Smooth muscle cell (in vitro differentiated cells): ENCODE measurements at regions not wholly inside any gene's neighbourhood (a gene's known extent, or its start where the extent isn't known, plus 50 kb on each side); places are given as distances from the start of the nearest gene placed in this dataset.

Experiments
- DNase-seq: peaks from one replicate; lab custom pipeline; 2025; ENCODE audit not compliant: unreplicated experiment; lab: John Stamatoyannopoulos, UW
- H2AFZ ChIP-seq: fragments of 200-600 bp; sonication (generic); 2 replicates; pipeline ENCODE4 v1.6.0; 2016; ENCODE audit warnings: antibody characterized with exemption, low read depth, mild to moderate bottlenecking
- H3F3A ChIP-seq: fragments of 200-600 bp; sonication (generic); 2 replicates; pipeline ENCODE4 v1.6.0; 2017; ENCODE audit warnings: antibody characterized with exemption, low read depth
- H3K27ac ChIP-seq: fragments of 200-600 bp; sonication (generic); 2 replicates; pipeline ENCODE4 v1.5.1; 2016; ENCODE audit warnings: low read depth, mild to moderate bottlenecking
- H3K27me3 ChIP-seq: fragments of 200-600 bp; sonication (generic); 2 replicates; pipeline ENCODE4 v1.6.1; 2016; ENCODE audit warnings: low read depth, mild to moderate bottlenecking
- H3K36me3 ChIP-seq: fragments of 200-600 bp; sonication (generic); 2 replicates; pipeline ENCODE4 v1.5.1; 2016; ENCODE audit warnings: low read depth
- H3K4me1 ChIP-seq: fragments of 200-600 bp; sonication (generic); 2 replicates; pipeline ENCODE4 v1.5.1; 2016; ENCODE audit warnings: low read depth
- H3K4me2 ChIP-seq: fragments of 200-600 bp; sonication (generic); 2 replicates; pipeline ENCODE4 v1.6.0; 2016; ENCODE audit warnings: mild to moderate bottlenecking
- H3K4me3 ChIP-seq: fragments of 200-600 bp; sonication (generic); 2 replicates; pipeline ENCODE4 v1.5.1; 2016; ENCODE audit warnings: mild to moderate bottlenecking
- H3K79me2 ChIP-seq: fragments of 200-600 bp; sonication (generic); 2 replicates; pipeline ENCODE4 v1.6.0; 2016; ENCODE audit warnings: low read depth, mild to moderate bottlenecking
- H3K9ac ChIP-seq: fragments of 200-600 bp; sonication (generic); 2 replicates; pipeline ENCODE4 v1.6.0; 2016; ENCODE audit warnings: low read depth
- H3K9me3 ChIP-seq: fragments of 200-600 bp; sonication (generic); replicated peaks from 2 replicates; pipeline ENCODE4 v1.5.1; 2016; ENCODE audit warnings: low read depth
- H4K20me1 ChIP-seq: fragments of 200-600 bp; sonication (generic); 2 replicates; pipeline ENCODE4 v1.6.0; 2016; ENCODE audit warnings: low read depth
- WGBS: methylation state at CpG from one replicate; pipeline ENCODE4 v1.1.7; 2016; ENCODE audit warnings: low lambda C conversion rate; 5-methylcytosine and 5-hydroxymethylcytosine counted together
- TF ChIP-seq, protein P1 (sequence below): fragments of 200-600 bp; sonication (generic); IDR thresholded peaks from 2 replicates; pipeline ENCODE4 v1.5.1; 2017; ENCODE audit warnings: borderline replicate concordance, mild to moderate bottlenecking, antibody characterized with exemption; ENCODE audit not compliant: insufficient read depth, poor library complexity, severe bottlenecking

DNA sequence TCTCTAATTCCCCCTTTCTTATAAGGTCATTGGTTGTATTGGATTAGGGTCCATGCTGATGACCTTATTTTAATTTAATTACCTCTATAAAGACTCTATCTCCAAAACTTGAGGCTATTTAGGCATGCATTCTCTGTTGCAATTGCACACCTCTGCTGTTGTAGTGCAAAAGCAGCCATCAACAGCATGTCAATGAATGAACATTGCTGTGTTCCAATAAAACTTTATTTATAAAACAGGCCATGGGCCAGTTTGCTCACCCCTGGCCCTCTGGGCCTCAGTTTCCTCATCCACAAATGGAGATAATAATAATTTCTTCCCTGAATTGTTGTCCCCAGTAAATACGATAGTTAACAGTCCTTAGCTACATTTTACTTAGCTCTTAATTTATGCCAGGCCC, 100.4 kb upstream of the USP24 start:
- TF ChIP-seq, protein P1, sequence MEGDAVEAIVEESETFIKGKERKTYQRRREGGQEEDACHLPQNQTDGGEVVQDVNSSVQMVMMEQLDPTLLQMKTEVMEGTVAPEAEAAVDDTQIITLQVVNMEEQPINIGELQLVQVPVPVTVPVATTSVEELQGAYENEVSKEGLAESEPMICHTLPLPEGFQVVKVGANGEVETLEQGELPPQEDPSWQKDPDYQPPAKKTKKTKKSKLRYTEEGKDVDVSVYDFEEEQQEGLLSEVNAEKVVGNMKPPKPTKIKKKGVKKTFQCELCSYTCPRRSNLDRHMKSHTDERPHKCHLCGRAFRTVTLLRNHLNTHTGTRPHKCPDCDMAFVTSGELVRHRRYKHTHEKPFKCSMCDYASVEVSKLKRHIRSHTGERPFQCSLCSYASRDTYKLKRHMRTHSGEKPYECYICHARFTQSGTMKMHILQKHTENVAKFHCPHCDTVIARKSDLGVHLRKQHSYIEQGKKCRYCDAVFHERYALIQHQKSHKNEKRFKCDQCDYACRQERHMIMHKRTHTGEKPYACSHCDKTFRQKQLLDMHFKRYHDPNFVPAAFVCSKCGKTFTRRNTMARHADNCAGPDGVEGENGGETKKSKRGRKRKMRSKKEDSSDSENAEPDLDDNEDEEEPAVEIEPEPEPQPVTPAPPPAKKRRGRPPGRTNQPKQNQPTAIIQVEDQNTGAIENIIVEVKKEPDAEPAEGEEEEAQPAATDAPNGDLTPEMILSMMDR, result no peak
- 95% methylated on average over 1 of the region's 1 CpG for WGBS

DNA sequence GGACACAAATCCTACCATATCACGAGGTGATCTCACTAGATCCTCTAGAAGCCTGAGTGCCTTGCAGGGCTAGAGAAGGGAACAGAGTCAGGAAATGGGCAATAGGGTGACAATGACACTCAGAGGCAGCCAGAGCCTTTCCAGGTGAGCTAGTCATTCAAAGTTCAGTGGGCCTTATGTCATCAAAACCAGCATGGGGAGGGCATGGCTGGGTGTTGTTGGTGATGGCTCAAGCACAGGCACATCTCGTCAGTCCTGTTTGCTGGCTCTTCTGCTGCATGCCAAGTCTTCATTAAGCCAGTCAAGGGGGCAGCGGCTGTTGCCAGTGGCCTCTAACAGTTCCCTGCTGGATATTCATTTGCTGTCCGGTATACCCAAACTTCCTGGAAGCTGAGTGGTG, 99.6 kb upstream of the USP24 start:
- no peaks in the 10 kb centered on the region for H3K36me3 ChIP-seq
- TF ChIP-seq, protein P1, result no peak
- no peak overlapping the region for H3K4me3 ChIP-seq
- no peak overlapping the region for H3K27ac ChIP-seq
- WGBS, result 93% methylated on average over 4 of the region's 4 CpGs
- no peak overlapping the region for H3K9ac ChIP-seq
- H4K20me1 ChIP-seq, result no peaks in the 10 kb centered on the region
- H3K27me3 ChIP-seq, result no peaks in the 10 kb centered on the region
- H3F3A ChIP-seq, result peaks cover 7% of the 10 kb centered on the region
- H3K79me2 ChIP-seq, result no peaks in the 10 kb centered on the region
- H3K9me3 ChIP-seq, result no peaks in the 10 kb centered on the region
- DNase-seq, result no peak
- no peak overlapping the region for H2AFZ ChIP-seq
- H3K4me1 ChIP-seq, result peaks cover 3% of the 10 kb centered on the region
- no peak overlapping the region for H3K4me2 ChIP-seq

More for the DNA sequence above, 100.4 kb upstream of the USP24 start:
- Histone ChIP-seq H3K9ac (no peak overlapping the region), H2AFZ (no peak overlapping the region), H3K79me2 (no peaks in the 10 kb centered on the region), H3K9me3 (no peaks in the 10 kb centered on the region), H3K4me1 (peaks cover 3% of the 10 kb centered on the region), H3K27me3 (no peaks in the 10 kb centered on the region), H3K36me3 (no peaks in the 10 kb centered on the region), H3F3A (peaks cover 7% of the 10 kb centered on the region), H3K4me3 (no peak overlapping the region), H3K27ac (no peak overlapping the region), H4K20me1 (no peaks in the 10 kb centered on the region), H3K4me2 (no peak overlapping the region)
- DNase-seq, result no peak

DNA sequence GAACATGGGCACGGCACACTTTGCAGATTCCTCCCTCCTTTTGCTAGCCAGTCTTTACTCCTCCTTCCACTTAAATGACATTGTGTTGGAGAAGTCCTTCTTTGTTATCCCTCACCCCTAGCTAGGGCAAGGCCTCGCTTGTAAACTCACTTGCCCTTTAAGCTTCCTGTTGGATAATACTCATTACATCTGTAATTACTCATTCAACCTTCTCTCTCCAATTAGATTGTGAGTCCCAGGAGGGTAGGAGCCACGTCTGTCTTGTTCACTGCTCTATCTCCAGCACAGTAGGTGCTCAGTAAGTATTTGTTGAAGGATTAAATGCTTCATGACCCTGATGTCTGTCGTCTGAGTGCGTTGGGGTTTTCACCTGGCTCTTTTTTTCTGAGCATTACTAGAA, 98.7 kb upstream of the USP24 start:
- DNase-seq, result no peak
- TF ChIP-seq, protein P1, result no peak
- Histone ChIP-seq H4K20me1 (no peaks in the 10 kb centered on the region), H3K36me3 (no peaks in the 10 kb centered on the region), H2AFZ (no peak overlapping the region), H3K27ac (no peak overlapping the region), H3K4me2 (no peak overlapping the region), H3K9ac (no peak overlapping the region), H3K79me2 (no peaks in the 10 kb centered on the region), H3K4me1 (peaks cover 3% of the 10 kb centered on the region), H3K4me3 (no peak overlapping the region), H3K9me3 (no peaks in the 10 kb centered on the region), H3F3A (peaks cover 7% of the 10 kb centered on the region), H3K27me3 (no peaks in the 10 kb centered on the region)
- WGBS, result 70% methylated on average over 5 of the region's 5 CpGs

DNA sequence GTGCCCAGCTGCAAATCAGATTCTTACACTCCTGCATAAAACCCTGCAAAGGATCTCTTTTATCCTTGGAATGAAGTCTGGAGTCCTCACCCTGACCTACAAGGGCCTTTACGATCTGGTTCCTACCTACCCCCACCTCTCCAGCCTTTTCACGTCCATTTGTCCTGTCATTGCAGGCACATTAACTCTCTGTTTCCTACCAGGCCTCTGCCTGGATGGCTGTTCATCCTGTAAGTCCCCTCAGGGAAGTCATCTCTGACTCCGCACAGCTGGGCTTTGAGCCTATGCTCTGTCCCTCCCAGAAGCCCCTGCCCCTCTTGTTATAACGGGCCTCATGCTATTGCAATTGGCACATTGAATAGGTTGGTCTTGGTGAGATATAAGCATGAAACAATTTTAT, 96.8 kb upstream of the USP24 start:
- no peak overlapping the region for H3K9ac ChIP-seq
- WGBS, result 61% methylated on average over 4 of the region's 4 CpGs

More for the DNA sequence above, 96.8 kb upstream of the USP24 start:
- Histone ChIP-seq H3K79me2 (no peaks in the 10 kb centered on the region), H2AFZ (no peak overlapping the region), H3K9me3 (no peaks in the 10 kb centered on the region), H3K4me2 (no peak overlapping the region), H3K27me3 (no peaks in the 10 kb centered on the region), H4K20me1 (no peaks in the 10 kb centered on the region), H3F3A (peaks cover 7% of the 10 kb centered on the region), H3K36me3 (no peaks in the 10 kb centered on the region), H3K4me3 (no peak overlapping the region), H3K27ac (no peak overlapping the region), H3K4me1 (peaks cover 3% of the 10 kb centered on the region)
- DNase-seq, result no peak
- TF ChIP-seq, protein P1, result no peak
